GM23338 (cell line): ENCODE measurements at regions not wholly inside any gene's neighbourhood (a gene's known extent, or its start where the extent isn't known, plus 50 kb on each side); places are given as distances from the start of the nearest gene placed in this dataset.

Source experiments
- ATAC-seq: fragments of 200-7000 bp; cut with Tn5 transposase; 3 replicates; pipeline ENCODE4 v1.9.1; 2020
- DNase-seq: peaks from one replicate; pipeline ENCODE4 v3.0.0-alpha.2; 2015; ENCODE audit warnings: low spot score
- H2AFZ ChIP-seq: fragments of 200-600 bp; sonication (generic); 2 replicates; pipeline ENCODE4 v1.8.0; 2016; ENCODE audit warnings: antibody characterized with exemption, mild to moderate bottlenecking, moderate library complexity
- H3F3A ChIP-seq: fragments of 200-600 bp; sonication (generic); replicated peaks from 2 replicates; pipeline ENCODE4 v1.8.0; 2017; ENCODE audit warnings: antibody characterized with exemption, mixed run types, low read depth
- H3K27ac ChIP-seq: fragments of 200-600 bp; sonication (generic); 2 replicates; pipeline ENCODE4 v1.6.1; 2016; ENCODE audit warnings: low read depth
- H3K27me3 ChIP-seq: fragments of 200-600 bp; sonication (generic); 2 replicates; pipeline ENCODE4 v1.8.0; 2016; ENCODE audit warnings: mild to moderate bottlenecking, mixed run types, moderate library complexity; ENCODE audit not compliant: insufficient read depth
- H3K36me3 ChIP-seq: fragments of 200-600 bp; sonication (generic); 2 replicates; pipeline ENCODE4 v1.8.0; 2016; ENCODE audit warnings: mild to moderate bottlenecking; ENCODE audit not compliant: insufficient read depth
- H3K4me1 ChIP-seq: fragments of 200-600 bp; sonication (generic); 2 replicates; pipeline ENCODE4 v1.8.0; 2016; ENCODE audit warnings: mild to moderate bottlenecking, moderate library complexity; ENCODE audit not compliant: insufficient read depth
- H3K4me2 ChIP-seq: fragments of 200-600 bp; sonication (generic); 2 replicates; pipeline ENCODE4 v1.7.1; 2017; ENCODE audit warnings: mixed run types
- H3K4me3 ChIP-seq: fragments of 200-600 bp; sonication (generic); 2 replicates; pipeline ENCODE4 v1.6.1; 2016; ENCODE audit warnings: mixed run types
- H3K79me2 ChIP-seq: fragments of 200-600 bp; sonication (generic); replicated peaks from 2 replicates; pipeline ENCODE4 v1.8.0; 2017; ENCODE audit warnings: mild to moderate bottlenecking; ENCODE audit not compliant: insufficient read depth
- H3K9me2 ChIP-seq: fragments of 200-600 bp; sonication (generic); 2 replicates; pipeline ENCODE4 v1.8.0; 2017; ENCODE audit not compliant: insufficient read depth
- H4K20me1 ChIP-seq: fragments of 200-600 bp; sonication (generic); replicated peaks from 2 replicates; pipeline ENCODE4 v1.8.0; 2017; ENCODE audit warnings: mild to moderate bottlenecking; ENCODE audit not compliant: insufficient read depth
- H3K27ac Mint-ChIP-seq: 2 replicates; pipeline ENCODE4 v1.8.0; 2020; ENCODE audit warnings: inconsistent platforms, mild to moderate bottlenecking, moderate library complexity, mixed read lengths
- H3K27me3 Mint-ChIP-seq: 3 replicates; pipeline ENCODE4 v1.8.0; 2022; ENCODE audit warnings: low read depth, mild to moderate bottlenecking, moderate library complexity, mixed read lengths, inconsistent platforms; ENCODE audit not compliant: insufficient read depth, poor library complexity
- H3K36me3 Mint-ChIP-seq: 3 replicates; pipeline ENCODE4 v1.8.0; 2021; ENCODE audit warnings: low read depth, mild to moderate bottlenecking, inconsistent platforms, moderate library complexity, mixed read lengths
- H3K4me1 Mint-ChIP-seq: 3 replicates; pipeline ENCODE4 v1.8.0; 2020; ENCODE audit warnings: mild to moderate bottlenecking, inconsistent platforms, mixed read lengths
- H3K4me3 Mint-ChIP-seq: 3 replicates; pipeline ENCODE4 v1.8.0; 2021; ENCODE audit warnings: moderate library complexity, mild to moderate bottlenecking, inconsistent platforms, mixed read lengths
- H3K9me3 Mint-ChIP-seq: 3 replicates; pipeline ENCODE4 v1.8.0; 2020; ENCODE audit warnings: moderate library complexity, mild to moderate bottlenecking, inconsistent platforms, mixed read lengths
- EZH2phosphoT487 ChIP-seq: fragments of 200-600 bp; sonication (generic); IDR thresholded peaks from one replicate; pipeline ENCODE4 v1.8.1; 2018; ENCODE audit warnings: antibody characterized with exemption; ENCODE audit not compliant: unreplicated experiment
- JUNB ChIP-seq: IDR thresholded peaks from one replicate; pipeline ENCODE4 v1.6.1; 2016; ENCODE audit warnings: antibody characterized with exemption; ENCODE audit not compliant: unreplicated experiment
- ZNF114 ChIP-seq: fragments of 250-450 bp; sonication (Bioruptor Pico); IDR thresholded peaks from 2 replicates; pipeline ENCODE4 v1.5.0; 2020; ENCODE audit warnings: mild to moderate bottlenecking, moderate library complexity
- TF ChIP-seq, protein P1 (sequence below): IDR thresholded peaks from one replicate; pipeline ENCODE4 v1.6.1; 2018; ENCODE audit warnings: antibody characterized with exemption; ENCODE audit not compliant: unreplicated experiment
- TF ChIP-seq, protein P2 (sequence below): fragments of 250-450 bp; sonication (Bioruptor Pico); IDR thresholded peaks from 2 replicates; pipeline ENCODE4 v1.5.0; 2020; ENCODE audit warnings: mild to moderate bottlenecking, moderate library complexity
- TF ChIP-seq, protein P3 (sequence below), 2 experiments: fragments of 200-600 bp in 1 of 2; sonication (generic) in 1 of 2; conservative IDR thresholded peaks; 2 replicates each; pipeline versions ENCODE4 v1.5.1 to v1.6.1; 2016 to 2017; ENCODE audit warnings: antibody characterized with exemption in 2 of 2, low read depth in 2 of 2, mild to moderate bottlenecking in 2 of 2, moderate library complexity in 1 of 2

DNA sequence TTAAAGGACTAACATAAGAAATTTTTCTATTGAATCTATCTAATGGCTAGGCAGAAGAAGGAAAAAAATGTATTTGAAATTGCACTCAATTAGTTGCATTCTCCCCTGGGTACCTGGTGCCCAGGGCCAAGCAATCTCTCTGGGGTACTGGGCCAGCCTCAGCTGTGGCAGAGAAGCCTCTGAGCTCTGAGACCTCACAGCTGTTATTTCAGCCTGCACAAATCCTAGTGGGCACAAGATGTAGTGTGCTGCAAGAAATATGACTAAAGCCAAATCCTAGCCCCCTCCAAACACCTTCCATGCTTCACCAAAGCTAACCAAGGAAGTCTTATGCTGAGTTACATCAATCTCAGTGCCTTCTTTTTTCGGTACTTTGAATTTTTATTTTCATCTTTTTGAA lies 478.4 kb downstream of the STK39 start:
- H3F3A ChIP-seq: no peaks in the 10 kb centered on the region
- H3K27ac Mint-ChIP-seq: no peak overlapping the region
- no peak overlapping the region for H3K4me2 ChIP-seq
- no peak overlapping the region for H3K4me3 Mint-ChIP-seq
- TF ChIP-seq ZNF114 (CRISPR knock-in tag): no peak
- TF ChIP-seq, protein P1, sequence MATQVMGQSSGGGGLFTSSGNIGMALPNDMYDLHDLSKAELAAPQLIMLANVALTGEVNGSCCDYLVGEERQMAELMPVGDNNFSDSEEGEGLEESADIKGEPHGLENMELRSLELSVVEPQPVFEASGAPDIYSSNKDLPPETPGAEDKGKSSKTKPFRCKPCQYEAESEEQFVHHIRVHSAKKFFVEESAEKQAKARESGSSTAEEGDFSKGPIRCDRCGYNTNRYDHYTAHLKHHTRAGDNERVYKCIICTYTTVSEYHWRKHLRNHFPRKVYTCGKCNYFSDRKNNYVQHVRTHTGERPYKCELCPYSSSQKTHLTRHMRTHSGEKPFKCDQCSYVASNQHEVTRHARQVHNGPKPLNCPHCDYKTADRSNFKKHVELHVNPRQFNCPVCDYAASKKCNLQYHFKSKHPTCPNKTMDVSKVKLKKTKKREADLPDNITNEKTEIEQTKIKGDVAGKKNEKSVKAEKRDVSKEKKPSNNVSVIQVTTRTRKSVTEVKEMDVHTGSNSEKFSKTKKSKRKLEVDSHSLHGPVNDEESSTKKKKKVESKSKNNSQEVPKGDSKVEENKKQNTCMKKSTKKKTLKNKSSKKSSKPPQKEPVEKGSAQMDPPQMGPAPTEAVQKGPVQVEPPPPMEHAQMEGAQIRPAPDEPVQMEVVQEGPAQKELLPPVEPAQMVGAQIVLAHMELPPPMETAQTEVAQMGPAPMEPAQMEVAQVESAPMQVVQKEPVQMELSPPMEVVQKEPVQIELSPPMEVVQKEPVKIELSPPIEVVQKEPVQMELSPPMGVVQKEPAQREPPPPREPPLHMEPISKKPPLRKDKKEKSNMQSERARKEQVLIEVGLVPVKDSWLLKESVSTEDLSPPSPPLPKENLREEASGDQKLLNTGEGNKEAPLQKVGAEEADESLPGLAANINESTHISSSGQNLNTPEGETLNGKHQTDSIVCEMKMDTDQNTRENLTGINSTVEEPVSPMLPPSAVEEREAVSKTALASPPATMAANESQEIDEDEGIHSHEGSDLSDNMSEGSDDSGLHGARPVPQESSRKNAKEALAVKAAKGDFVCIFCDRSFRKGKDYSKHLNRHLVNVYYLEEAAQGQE: no peak
- no peak for TF ChIP-seq JUNB
- TF ChIP-seq, protein P2, sequence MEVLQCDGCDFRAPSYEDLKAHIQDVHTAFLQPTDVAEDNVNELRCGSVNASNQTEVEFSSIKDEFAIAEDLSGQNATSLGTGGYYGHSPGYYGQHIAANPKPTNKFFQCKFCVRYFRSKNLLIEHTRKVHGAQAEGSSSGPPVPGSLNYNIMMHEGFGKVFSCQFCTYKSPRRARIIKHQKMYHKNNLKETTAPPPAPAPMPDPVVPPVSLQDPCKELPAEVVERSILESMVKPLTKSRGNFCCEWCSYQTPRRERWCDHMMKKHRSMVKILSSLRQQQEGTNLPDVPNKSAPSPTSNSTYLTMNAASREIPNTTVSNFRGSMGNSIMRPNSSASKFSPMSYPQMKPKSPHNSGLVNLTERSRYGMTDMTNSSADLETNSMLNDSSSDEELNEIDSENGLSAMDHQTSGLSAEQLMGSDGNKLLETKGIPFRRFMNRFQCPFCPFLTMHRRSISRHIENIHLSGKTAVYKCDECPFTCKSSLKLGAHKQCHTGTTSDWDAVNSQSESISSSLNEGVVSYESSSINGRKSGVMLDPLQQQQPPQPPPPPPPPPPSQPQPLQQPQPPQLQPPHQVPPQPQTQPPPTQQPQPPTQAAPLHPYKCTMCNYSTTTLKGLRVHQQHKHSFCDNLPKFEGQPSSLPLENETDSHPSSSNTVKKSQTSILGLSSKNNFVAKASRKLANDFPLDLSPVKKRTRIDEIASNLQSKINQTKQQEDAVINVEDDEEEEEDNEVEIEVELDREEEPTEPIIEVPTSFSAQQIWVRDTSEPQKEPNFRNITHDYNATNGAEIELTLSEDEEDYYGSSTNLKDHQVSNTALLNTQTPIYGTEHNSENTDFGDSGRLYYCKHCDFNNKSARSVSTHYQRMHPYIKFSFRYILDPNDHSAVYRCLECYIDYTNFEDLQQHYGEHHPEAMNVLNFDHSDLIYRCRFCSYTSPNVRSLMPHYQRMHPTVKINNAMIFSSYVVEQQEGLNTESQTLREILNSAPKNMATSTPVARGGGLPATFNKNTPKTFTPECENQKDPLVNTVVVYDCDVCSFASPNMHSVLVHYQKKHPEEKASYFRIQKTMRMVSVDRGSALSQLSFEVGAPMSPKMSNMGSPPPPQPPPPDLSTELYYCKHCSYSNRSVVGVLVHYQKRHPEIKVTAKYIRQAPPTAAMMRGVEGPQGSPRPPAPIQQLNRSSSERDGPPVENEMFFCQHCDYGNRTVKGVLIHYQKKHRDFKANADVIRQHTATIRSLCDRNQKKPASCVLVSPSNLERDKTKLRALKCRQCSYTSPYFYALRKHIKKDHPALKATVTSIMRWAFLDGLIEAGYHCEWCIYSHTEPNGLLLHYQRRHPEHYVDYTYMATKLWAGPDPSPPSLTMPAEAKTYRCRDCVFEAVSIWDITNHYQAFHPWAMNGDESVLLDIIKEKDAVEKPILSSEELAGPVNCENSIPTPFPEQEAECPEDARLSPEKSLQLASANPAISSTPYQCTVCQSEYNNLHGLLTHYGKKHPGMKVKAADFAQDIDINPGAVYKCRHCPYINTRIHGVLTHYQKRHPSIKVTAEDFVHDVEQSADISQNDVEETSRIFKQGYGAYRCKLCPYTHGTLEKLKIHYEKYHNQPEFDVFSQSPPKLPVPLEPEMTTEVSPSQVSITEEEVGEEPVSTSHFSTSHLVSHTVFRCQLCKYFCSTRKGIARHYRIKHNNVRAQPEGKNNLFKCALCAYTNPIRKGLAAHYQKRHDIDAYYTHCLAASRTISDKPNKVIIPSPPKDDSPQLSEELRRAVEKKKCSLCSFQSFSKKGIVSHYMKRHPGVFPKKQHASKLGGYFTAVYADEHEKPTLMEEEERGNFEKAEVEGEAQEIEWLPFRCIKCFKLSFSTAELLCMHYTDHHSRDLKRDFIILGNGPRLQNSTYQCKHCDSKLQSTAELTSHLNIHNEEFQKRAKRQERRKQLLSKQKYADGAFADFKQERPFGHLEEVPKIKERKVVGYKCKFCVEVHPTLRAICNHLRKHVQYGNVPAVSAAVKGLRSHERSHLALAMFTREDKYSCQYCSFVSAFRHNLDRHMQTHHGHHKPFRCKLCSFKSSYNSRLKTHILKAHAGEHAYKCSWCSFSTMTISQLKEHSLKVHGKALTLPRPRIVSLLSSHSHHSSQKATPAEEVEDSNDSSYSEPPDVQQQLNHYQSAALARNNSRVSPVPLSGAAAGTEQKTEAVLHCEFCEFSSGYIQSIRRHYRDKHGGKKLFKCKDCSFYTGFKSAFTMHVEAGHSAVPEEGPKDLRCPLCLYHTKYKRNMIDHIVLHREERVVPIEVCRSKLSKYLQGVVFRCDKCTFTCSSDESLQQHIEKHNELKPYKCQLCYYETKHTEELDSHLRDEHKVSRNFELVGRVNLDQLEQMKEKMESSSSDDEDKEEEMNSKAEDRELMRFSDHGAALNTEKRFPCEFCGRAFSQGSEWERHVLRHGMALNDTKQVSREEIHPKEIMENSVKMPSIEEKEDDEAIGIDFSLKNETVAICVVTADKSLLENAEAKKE: no peak
- TF ChIP-seq, protein P3, sequence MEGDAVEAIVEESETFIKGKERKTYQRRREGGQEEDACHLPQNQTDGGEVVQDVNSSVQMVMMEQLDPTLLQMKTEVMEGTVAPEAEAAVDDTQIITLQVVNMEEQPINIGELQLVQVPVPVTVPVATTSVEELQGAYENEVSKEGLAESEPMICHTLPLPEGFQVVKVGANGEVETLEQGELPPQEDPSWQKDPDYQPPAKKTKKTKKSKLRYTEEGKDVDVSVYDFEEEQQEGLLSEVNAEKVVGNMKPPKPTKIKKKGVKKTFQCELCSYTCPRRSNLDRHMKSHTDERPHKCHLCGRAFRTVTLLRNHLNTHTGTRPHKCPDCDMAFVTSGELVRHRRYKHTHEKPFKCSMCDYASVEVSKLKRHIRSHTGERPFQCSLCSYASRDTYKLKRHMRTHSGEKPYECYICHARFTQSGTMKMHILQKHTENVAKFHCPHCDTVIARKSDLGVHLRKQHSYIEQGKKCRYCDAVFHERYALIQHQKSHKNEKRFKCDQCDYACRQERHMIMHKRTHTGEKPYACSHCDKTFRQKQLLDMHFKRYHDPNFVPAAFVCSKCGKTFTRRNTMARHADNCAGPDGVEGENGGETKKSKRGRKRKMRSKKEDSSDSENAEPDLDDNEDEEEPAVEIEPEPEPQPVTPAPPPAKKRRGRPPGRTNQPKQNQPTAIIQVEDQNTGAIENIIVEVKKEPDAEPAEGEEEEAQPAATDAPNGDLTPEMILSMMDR (conservative IDR thresholded peaks at IDR 0.05; ENCODE audit: low read depth in 2 of 2): no peak
- TF ChIP-seq EZH2phosphoT487: no peak
- no peak overlapping the region for H2AFZ ChIP-seq
- no peaks in the 10 kb centered on the region for H3K79me2 ChIP-seq
- H3K9me3 Mint-ChIP-seq: no peaks in the 10 kb centered on the region
- no peaks in the 10 kb centered on the region for H3K9me2 ChIP-seq
- no peaks in the 10 kb centered on the region for H3K27me3 ChIP-seq
- H3K36me3 Mint-ChIP-seq: peaks cover 11% of the 10 kb centered on the region; the same call in 2 of the 3 replicates
- DNase-seq (no peak), ATAC-seq (no peak)
- H3K4me1 ChIP-seq: peaks cover 7% of the 10 kb centered on the region; the same call in 1 of the 2 replicates
- H3K4me1 Mint-ChIP-seq: peaks cover 14% of the 10 kb centered on the region
- no peaks in the 10 kb centered on the region for H4K20me1 ChIP-seq
- peaks cover 2% of the 10 kb centered on the region for H3K27me3 Mint-ChIP-seq
- no peak overlapping the region for H3K27ac ChIP-seq
- H3K4me3 ChIP-seq: no peak overlapping the region
- no peaks in the 10 kb centered on the region for H3K36me3 ChIP-seq
